Endodermal cell (in vitro differentiated cells): ENCODE measurements at regions not wholly inside any gene's neighbourhood (a gene's known extent, or its start where the extent isn't known, plus 50 kb on each side); places are given as distances from the start of the nearest gene placed in this dataset.

Experiments used
- DNase-seq: peaks from one replicate; pipeline ENCODE4 v3.0.0-alpha.2; 2017
- H3K27ac ChIP-seq: 2 replicates; pipeline ENCODE4 v1.5.1; 2013; ENCODE audit warnings: mild to moderate bottlenecking, low read depth, low read length, moderate library complexity
- H3K27me3 ChIP-seq: 2 replicates; pipeline ENCODE4 v1.6.1; 2013; ENCODE audit warnings: mild to moderate bottlenecking, low read length, moderate library complexity; ENCODE audit not compliant: insufficient read depth, control insufficient read depth, poor library complexity, severe bottlenecking
- H3K36me3 ChIP-seq: 2 replicates; pipeline ENCODE4 v1.7.0; 2013; ENCODE audit warnings: mild to moderate bottlenecking, low read length, moderate library complexity; ENCODE audit not compliant: control insufficient read depth, insufficient read depth
- H3K4me1 ChIP-seq: one replicate; pipeline ENCODE4 v1.7.0; 2013; ENCODE audit warnings: low read length; ENCODE audit not compliant: control insufficient read depth, insufficient read depth
- H3K4me3 ChIP-seq: 2 replicates; pipeline ENCODE4 v1.5.1; 2013; ENCODE audit warnings: mild to moderate bottlenecking, low read length, moderate library complexity
- H3K9ac ChIP-seq: 2 replicates; pipeline ENCODE4 v1.6.1; 2013; ENCODE audit warnings: mild to moderate bottlenecking, low read length, moderate library complexity; ENCODE audit not compliant: poor library complexity, severe bottlenecking; ENCODE audit errors: extremely low read depth
- H3K9me3 ChIP-seq: 2 replicates; pipeline ENCODE4 v1.6.1; 2013; ENCODE audit warnings: mild to moderate bottlenecking, low read length, moderate library complexity; ENCODE audit not compliant: control insufficient read depth
- H3K27ac Mint-ChIP-seq: 2 replicates; pipeline ENCODE4 v1.8.0; 2020; ENCODE audit warnings: mixed read lengths
- H3K27me3 Mint-ChIP-seq: 2 replicates; pipeline ENCODE4 v1.8.0; 2021; ENCODE audit warnings: mild to moderate bottlenecking, mixed read lengths; ENCODE audit not compliant: insufficient read depth
- H3K36me3 Mint-ChIP-seq: 2 replicates; pipeline ENCODE4 v1.8.0; 2020; ENCODE audit warnings: low read depth, mixed read lengths
- H3K4me1 Mint-ChIP-seq: 2 replicates; pipeline ENCODE4 v1.8.0; 2020; ENCODE audit warnings: mixed read lengths
- H3K4me3 Mint-ChIP-seq: 2 replicates; pipeline ENCODE4 v1.8.0; 2020; ENCODE audit warnings: mild to moderate bottlenecking, moderate library complexity, mixed read lengths
- H3K9me3 Mint-ChIP-seq: 2 replicates; pipeline ENCODE4 v1.8.0; 2020; ENCODE audit warnings: mild to moderate bottlenecking, mixed read lengths
- CTCF ChIP-seq: fragments of 200-600 bp; sonication (generic); conservative IDR thresholded peaks from 2 replicates; pipeline ENCODE4 v1.5.0; 2021; ENCODE audit warnings: antibody characterized with exemption, mild to moderate bottlenecking
- WGBS, 2 experiments: methylation state at CpG; one replicate each; pipeline versions ENCODE4 v1.1.5 to v1.1.7; 2013; ENCODE audit warnings: missing lambda C conversion rate in 2 of 2, mixed read lengths in 1 of 2; ENCODE audit not compliant: insufficient coverage in 1 of 2, insufficient read length in 1 of 2; 5-methylcytosine and 5-hydroxymethylcytosine counted together

GRCh38 chr7:66426332-66426731 lies 202.3 kb upstream of the KCTD7 start:
- no peaks in the 10 kb centered on the region for H3K4me1 Mint-ChIP-seq
- Histone ChIP-seq H3K27ac (no peak overlapping the region), H3K9me3 (no peaks in the 10 kb centered on the region), H3K27me3 (no peaks in the 10 kb centered on the region), H3K4me1 (no peaks in the 10 kb centered on the region), H3K9ac (no peak overlapping the region), H3K4me3 (no peak overlapping the region), H3K36me3 (no peaks in the 10 kb centered on the region)
- H3K9me3 Mint-ChIP-seq = no peaks in the 10 kb centered on the region
- no peaks in the 10 kb centered on the region for H3K27me3 Mint-ChIP-seq
- H3K4me3 Mint-ChIP-seq = no peak overlapping the region
- peaks cover 31% of the 10 kb centered on the region for H3K36me3 Mint-ChIP-seq
- no peak for TF ChIP-seq CTCF
- WGBS, 2 experiments = 90 to 94% methylated on average over 6 of the region's 6 CpGs
- DNase-seq = no peak
- H3K27ac Mint-ChIP-seq = no peak overlapping the region

- DNase-seq = no peak
- 90 to 97% methylated on average over 4 to 5 of the region's 5 CpGs for WGBS, 2 experiments
- Mint-ChIP-seq H3K4me1 (no peaks in the 10 kb centered on the region), H3K4me3 (no peak overlapping the region), H3K27me3 (no peaks in the 10 kb centered on the region), H3K36me3 (peaks cover 33% of the 10 kb centered on the region), H3K9me3 (no peaks in the 10 kb centered on the region), H3K27ac (no peak overlapping the region)
- Histone ChIP-seq H3K27ac (no peak overlapping the region), H3K4me3 (no peak overlapping the region), H3K9me3 (no peaks in the 10 kb centered on the region), H3K4me1 (no peaks in the 10 kb centered on the region), H3K27me3 (no peaks in the 10 kb centered on the region), H3K9ac (no peak overlapping the region), H3K36me3 (no peaks in the 10 kb centered on the region)
- no peak for TF ChIP-seq CTCF
Observed at GRCh38 chr7:66426996-66427395, 201.7 kb upstream of the KCTD7 start.

GRCh38 chr7:66427956-66428355 lies 200.7 kb upstream of the KCTD7 start:
- Histone ChIP-seq H3K9me3 (no peaks in the 10 kb centered on the region), H3K4me3 (no peak overlapping the region), H3K27me3 (no peaks in the 10 kb centered on the region), H3K4me1 (no peaks in the 10 kb centered on the region), H3K27ac (no peak overlapping the region), H3K9ac (no peak overlapping the region), H3K36me3 (no peaks in the 10 kb centered on the region)
- TF ChIP-seq CTCF = no peak
- no peak for DNase-seq
- Mint-ChIP-seq H3K4me3 (no peak overlapping the region), H3K9me3 (no peaks in the 10 kb centered on the region), H3K4me1 (no peaks in the 10 kb centered on the region), H3K36me3 (peaks cover 33% of the 10 kb centered on the region), H3K27me3 (no peaks in the 10 kb centered on the region), H3K27ac (no peak overlapping the region)
- WGBS, 2 experiments = 93 to 98% methylated on average over 7 of the region's 7 CpGs
